BLaER1 treated with 17β-estradiol and CSF1 and Interleukin-3, amounts not matched to agents 10 nM and 100 nM (cell line): ENCODE measurements at regions not wholly inside any gene's neighbourhood (a gene's known extent, or its start where the extent isn't known, plus 50 kb on each side); places are given as distances from the start of the nearest gene placed in this dataset.
"Not testable (repeated sequence)": the region's sequence is repeated elsewhere in the genome, so short reads cannot be mapped to it uniquely, and the experiment has no call there.

ENCODE experiments used
- H3K27ac ChIP-seq, 11 experiments: shearing (Covaris generic); formaldehyde crosslinking; 2 replicates each; pipeline ENCODE4 v1.8.1; 2022
- H3K27me3 ChIP-seq, 11 experiments: shearing (Covaris generic); formaldehyde crosslinking; 2 replicates each; pipeline ENCODE4 v1.8.1; 2022
- H3K36me3 ChIP-seq, 11 experiments: shearing (Covaris generic); formaldehyde crosslinking; 2 replicates each; pipeline ENCODE4 v1.8.1; 2022
- H3K4me1 ChIP-seq, 10 experiments: shearing (Covaris generic); formaldehyde crosslinking; 2 replicates each; pipeline ENCODE4 v1.8.1; 2022
- H3K4me2 ChIP-seq, 11 experiments: shearing (Covaris generic); formaldehyde crosslinking; 2 replicates each; pipeline ENCODE4 v1.8.1; 2022
- H3K4me3 ChIP-seq, 10 experiments: shearing (Covaris generic); formaldehyde crosslinking; 2 replicates each; pipeline ENCODE4 v1.8.1; 2022
- H3K9ac ChIP-seq, 11 experiments: shearing (Covaris generic); formaldehyde crosslinking; 2 replicates each; pipeline ENCODE4 v1.8.1; 2022
- H3K9me3 ChIP-seq, 11 experiments: shearing (Covaris generic); formaldehyde crosslinking; replicated peaks in 1 of 11; 2 replicates each; pipeline ENCODE4 v1.8.1; 2022
- H4K20me1 ChIP-seq, 11 experiments: shearing (Covaris generic); formaldehyde crosslinking; 2 replicates each; pipeline ENCODE4 v1.8.1; 2022
- Cebpa-rat ChIP-seq, 11 experiments: shearing (Covaris generic); IDR thresholded peaks; 2 replicates each; pipeline ENCODE4 v1.8.1; 2022

DNA sequence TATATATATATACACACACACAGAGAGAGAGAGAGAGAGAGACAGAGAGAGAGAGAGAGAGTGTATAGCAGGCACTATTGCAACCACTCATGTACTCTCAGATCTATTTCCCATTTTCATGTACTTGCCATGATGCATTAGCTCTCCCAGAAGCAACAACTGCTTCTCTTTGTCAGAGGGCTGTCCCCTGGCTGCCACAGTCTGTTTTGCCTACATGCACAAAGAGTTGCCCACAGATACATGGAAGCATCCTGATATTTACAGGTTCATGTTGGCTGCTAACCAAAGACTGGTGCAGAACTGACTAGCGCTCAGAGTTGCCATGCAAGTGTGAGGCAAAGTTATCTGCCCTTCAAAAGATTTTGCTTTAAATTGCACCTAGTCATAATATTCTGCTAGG, 469.3 kb upstream of the ZNF804A start:
- Histone ChIP-seq H4K20me1 (no peaks in the 10 kb centered on the region), H3K27ac (no peak overlapping the region), H3K4me2 (no peak overlapping the region), H3K4me3 (no peak overlapping the region), H3K27me3 (no peaks in the 10 kb centered on the region), H3K36me3 (no peaks in the 10 kb centered on the region), H3K9me3 (no peaks in the 10 kb centered on the region), H3K4me1 (no peaks in the 10 kb centered on the region), H3K9ac (no peak overlapping the region)
- TF ChIP-seq Cebpa-rat (IDR thresholded peaks at IDR 0.05): no peak

DNA sequence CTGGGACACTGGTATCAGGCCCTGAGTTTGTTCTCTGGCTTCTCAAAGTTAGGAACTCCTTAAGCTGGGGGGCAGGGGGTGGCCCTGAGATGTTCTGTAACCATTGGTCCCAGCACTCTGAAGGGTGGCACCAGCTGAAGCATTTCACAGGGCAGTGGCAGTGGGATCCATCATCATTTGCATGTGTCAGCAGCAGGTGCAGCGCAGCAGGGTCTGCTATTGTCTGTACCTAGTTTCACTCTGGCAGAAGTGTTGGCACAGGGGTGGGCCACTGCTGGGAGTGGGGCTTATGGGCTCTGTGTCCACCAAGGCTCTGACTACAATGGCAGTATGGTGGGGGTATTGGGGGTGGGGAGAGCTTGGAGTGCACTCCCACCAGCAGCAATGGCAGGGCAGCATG, 460.4 kb upstream of the ZNF804A start:
- Histone ChIP-seq H3K4me3 (no peak overlapping the region), H3K36me3 (no peaks in the 10 kb centered on the region), H3K9ac (no peak overlapping the region), H3K4me2 (no peak overlapping the region), H3K27ac (no peak overlapping the region), H3K4me1 (no peaks in the 10 kb centered on the region), H4K20me1 (no peaks in the 10 kb centered on the region; a peak in 1 of 22 replicates), H3K27me3 (no peaks in the 10 kb centered on the region), H3K9me3 (peaks cover 0 to 22% (median 11%) of the 10 kb centered on the region in 11 experiments; a peak in 13 of 22 replicates)
- no peak for TF ChIP-seq Cebpa-rat (IDR thresholded peaks at IDR 0.05)

DNA sequence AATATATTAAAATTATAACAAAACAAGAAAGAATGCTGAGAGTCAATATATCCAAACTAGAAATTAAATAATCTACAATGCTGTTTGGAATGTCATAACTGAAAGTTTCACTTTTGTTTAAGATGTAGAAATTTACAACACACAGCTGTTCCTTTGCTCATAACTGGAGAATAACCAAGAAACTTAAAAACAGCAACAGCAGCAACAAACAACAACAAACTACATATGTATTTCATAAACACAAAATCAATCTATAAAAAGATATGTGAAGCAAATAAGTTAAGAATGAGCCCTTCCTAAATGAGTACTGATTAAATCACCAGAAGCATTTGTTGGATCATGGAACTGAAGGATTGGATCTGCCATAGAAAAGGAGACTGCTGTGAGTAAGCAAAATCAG, 456.5 kb upstream of the ZNF804A start:
- no peaks in the 10 kb centered on the region for H3K4me1 ChIP-seq
- H4K20me1 ChIP-seq: no peaks in the 10 kb centered on the region; a peak in 1 of 22 replicates
- no peak overlapping the region for H3K27ac ChIP-seq
- H3K4me3 ChIP-seq: no peak overlapping the region
- no peak overlapping the region for H3K9ac ChIP-seq
- H3K27me3 ChIP-seq: no peaks in the 10 kb centered on the region
- no peak overlapping the region for H3K4me2 ChIP-seq
- peaks cover 0 to 8% (median 2%) of the 10 kb centered on the region in 11 experiments; a peak in 10 of 22 replicates for H3K9me3 ChIP-seq
- no peak for TF ChIP-seq Cebpa-rat (IDR thresholded peaks at IDR 0.05)
- no peaks in the 10 kb centered on the region for H3K36me3 ChIP-seq

DNA sequence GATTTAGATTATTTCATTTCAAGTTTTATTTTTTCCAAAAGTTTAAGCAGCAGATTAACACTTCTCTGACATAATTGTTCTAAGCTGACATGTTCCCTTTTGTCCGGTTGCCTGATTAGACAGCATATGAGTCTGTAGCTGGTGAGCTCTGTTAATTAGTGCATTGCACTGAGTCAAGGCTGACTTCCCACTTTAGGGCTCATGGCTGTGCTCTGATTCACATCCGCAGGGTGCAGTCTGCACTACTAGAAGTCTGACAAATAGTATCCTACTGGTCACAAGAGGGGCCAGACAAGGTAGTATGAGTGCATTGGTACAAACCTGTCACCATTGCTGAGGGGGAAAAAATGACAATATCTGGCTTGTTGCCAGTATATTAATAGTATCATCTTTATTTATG, 443.9 kb upstream of the ZNF804A start:
- Histone ChIP-seq H3K36me3 (no peaks in the 10 kb centered on the region), H3K9ac (no peak overlapping the region), H3K27ac (no peak overlapping the region), H3K9me3 (peaks cover 0 to 7% (median 3%) of the 10 kb centered on the region in 11 experiments; a peak in 10 of 22 replicates), H4K20me1 (no peaks in the 10 kb centered on the region), H3K27me3 (no peaks in the 10 kb centered on the region), H3K4me1 (peaks cover 0 to 29% (median 0%) of the 10 kb centered on the region in 10 experiments; a peak in 6 of 20 replicates), H3K4me2 (no peak overlapping the region), H3K4me3 (no peak overlapping the region)
- TF ChIP-seq Cebpa-rat (IDR thresholded peaks at IDR 0.05): no peak

DNA sequence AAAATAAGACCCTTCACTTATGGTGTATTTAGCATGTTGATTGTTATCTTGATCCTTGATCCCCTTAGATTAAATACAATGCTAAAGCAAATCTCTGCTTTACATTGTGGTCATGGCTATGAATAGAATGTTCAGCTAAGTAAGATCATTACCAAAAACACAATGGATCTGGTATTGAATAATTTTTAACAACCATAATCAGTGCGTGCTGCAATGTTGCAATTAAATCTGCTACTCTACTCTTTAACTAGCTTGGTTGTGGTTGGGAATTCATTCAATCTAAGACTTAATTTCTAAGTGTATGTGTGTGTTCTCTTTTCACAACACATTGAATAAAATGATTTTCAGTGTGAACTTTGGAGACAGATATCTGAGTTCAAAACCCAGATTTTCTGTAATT, 442.5 kb upstream of the ZNF804A start:
- Histone ChIP-seq H4K20me1 (no peaks in the 10 kb centered on the region), H3K27me3 (no peaks in the 10 kb centered on the region), H3K4me1 (peaks cover 0 to 29% (median 0%) of the 10 kb centered on the region in 10 experiments; a peak in 6 of 20 replicates), H3K4me3 (no peak overlapping the region), H3K4me2 (no peak overlapping the region), H3K27ac (no peak overlapping the region), H3K9me3 (no peaks in the 10 kb centered on the region), H3K9ac (no peak overlapping the region), H3K36me3 (no peaks in the 10 kb centered on the region)
- no peak for TF ChIP-seq Cebpa-rat (IDR thresholded peaks at IDR 0.05)

DNA sequence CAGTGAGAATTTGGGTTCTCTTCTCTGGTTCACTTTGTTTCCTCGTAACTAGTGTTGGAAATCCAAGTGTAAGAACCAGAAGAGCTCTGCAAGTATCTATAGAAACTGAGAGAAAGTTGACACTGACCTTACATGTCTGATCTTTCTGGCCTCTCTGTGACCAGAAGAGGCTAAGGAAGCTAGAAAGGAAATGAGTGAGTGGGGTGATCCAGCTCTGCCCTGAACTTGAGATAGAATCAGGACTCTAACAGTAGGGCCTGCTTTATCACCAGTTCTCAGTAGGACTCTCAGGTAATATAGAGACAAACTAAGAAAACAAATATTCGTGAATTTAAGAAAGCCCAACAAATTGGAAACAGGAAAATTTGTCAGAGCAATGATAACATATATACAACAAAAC, 441.2 kb upstream of the ZNF804A start:
- Histone ChIP-seq H3K9me3 (no peaks in the 10 kb centered on the region), H3K9ac (no peak overlapping the region), H3K4me3 (no peak overlapping the region), H4K20me1 (no peaks in the 10 kb centered on the region), H3K4me1 (peaks cover 0 to 24% (median 0%) of the 10 kb centered on the region in 10 experiments; a peak in 6 of 20 replicates), H3K36me3 (no peaks in the 10 kb centered on the region), H3K27me3 (no peaks in the 10 kb centered on the region), H3K4me2 (no peak overlapping the region), H3K27ac (no peak overlapping the region)
- no peak for TF ChIP-seq Cebpa-rat (IDR thresholded peaks at IDR 0.05)

DNA sequence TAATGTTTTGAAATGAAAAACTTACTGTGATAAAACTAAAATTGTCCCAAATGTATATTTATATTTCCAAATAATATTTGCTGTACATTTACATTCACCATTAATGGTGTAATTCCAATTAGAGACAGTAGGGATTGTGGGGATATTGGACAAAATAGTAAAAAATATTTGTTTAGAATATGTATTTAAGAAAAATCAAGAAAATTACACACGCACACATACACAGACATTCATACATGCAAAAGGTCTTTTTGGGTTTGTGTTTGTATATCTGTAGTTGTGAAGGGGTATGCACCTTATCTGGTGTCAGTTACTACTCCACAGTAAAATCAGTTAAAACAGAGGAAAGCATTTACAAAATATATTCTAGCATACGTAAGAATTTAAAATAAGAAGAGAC, 435.9 kb upstream of the ZNF804A start:
- H3K9ac ChIP-seq: no peak overlapping the region
- TF ChIP-seq Cebpa-rat (IDR thresholded peaks at IDR 0.05): no peak
- H3K36me3 ChIP-seq: no peaks in the 10 kb centered on the region
- peaks cover 0 to 7% (median 0%) of the 10 kb centered on the region in 10 experiments; a peak in 2 of 20 replicates for H3K4me1 ChIP-seq
- no peaks in the 10 kb centered on the region for H4K20me1 ChIP-seq
- H3K27me3 ChIP-seq: no peaks in the 10 kb centered on the region
- H3K4me2 ChIP-seq: no peak overlapping the region
- H3K4me3 ChIP-seq: no peak overlapping the region
- no peaks in the 10 kb centered on the region for H3K9me3 ChIP-seq
- H3K27ac ChIP-seq: no peak overlapping the region

DNA sequence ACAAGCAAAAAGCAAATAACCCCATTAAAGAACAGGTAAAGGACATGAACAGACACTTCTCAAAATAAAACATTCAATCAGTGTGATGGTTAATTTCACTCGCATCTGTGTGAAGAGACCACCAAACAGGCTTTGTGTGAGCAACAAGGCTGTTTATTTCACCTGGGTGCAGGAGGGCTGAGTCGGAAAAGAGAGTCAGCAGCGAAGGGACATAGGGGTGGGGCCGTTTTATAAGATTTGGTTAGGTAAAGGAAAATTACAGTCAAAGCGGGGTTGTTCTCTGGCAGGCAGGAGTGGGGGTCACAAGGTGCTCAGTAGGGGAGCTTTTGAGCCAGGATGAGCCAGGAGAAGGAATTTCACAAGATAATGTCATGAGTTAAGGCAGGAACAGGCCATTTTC, 429.5 kb upstream of the ZNF804A start:
- H3K27ac ChIP-seq, H3K9ac ChIP-seq, H3K27me3 ChIP-seq, H3K4me3 ChIP-seq, H3K9me3 ChIP-seq, H3K36me3 ChIP-seq, H3K4me2 ChIP-seq, H3K4me1 ChIP-seq, H4K20me1 ChIP-seq: not testable (repeated sequence)

DNA sequence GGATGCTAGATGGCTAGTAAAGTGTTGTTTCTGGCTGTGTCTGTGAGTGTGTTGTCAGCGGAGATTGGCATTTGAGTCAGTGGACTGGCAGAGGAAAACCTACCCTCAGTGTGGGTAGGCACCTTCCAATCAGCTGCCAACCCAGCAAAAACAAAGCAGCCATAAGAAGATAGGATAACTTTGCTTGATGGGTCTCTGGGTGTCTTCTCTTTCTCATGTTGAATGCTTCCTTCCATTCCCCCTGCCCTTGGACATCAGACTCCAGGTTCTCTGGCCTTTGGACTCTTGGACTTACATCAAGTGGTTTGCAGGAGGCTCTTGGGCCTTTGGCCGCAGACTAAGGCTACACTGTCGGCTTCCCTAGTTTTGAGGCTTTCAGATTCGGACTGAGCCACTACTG, 429.0 kb upstream of the ZNF804A start:
- Histone ChIP-seq H3K9me3 (no peaks in the 10 kb centered on the region), H3K4me2 (no peak overlapping the region), H3K27me3 (no peaks in the 10 kb centered on the region), H3K9ac (no peak overlapping the region), H4K20me1 (no peaks in the 10 kb centered on the region), H3K4me1 (no peaks in the 10 kb centered on the region), H3K4me3 (no peak overlapping the region), H3K36me3 (no peaks in the 10 kb centered on the region), H3K27ac (no peak overlapping the region)
- TF ChIP-seq Cebpa-rat (IDR thresholded peaks at IDR 0.05): no peak

DNA sequence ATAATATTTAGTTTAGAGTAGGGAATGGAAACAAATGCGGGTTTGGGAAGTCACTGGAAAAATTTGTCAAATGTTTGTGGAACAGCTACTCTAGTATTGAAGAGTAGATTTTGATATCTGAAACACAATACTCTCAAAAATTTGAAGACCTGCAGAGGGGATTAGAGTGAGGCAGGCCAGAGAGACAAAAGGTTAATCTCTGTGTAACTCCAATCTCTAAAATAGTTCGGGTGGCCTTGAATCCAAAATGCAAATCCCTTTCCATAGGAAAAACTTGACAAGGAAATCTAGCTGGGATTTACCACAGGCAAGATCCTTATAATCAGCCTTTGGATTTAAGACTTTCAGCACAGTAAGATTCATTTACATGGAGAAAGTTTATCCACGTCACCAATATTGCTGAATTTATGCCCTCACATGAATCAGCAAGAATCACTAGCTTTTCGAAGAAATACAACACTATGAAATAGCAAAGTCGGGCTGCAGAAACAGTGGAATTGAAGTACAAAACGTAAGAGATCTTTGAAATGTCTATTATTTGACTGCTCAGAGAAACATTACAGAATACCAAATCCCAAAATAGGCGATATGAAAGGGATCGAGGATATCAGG, 423.7 kb upstream of the ZNF804A start:
- H3K4me3 ChIP-seq: no peak overlapping the region
- no peaks in the 10 kb centered on the region for H3K27me3 ChIP-seq
- H4K20me1 ChIP-seq: no peaks in the 10 kb centered on the region
- TF ChIP-seq Cebpa-rat (IDR thresholded peaks at IDR 0.05): no peak
- H3K27ac ChIP-seq: no peak overlapping the region
- no peak overlapping the region for H3K4me2 ChIP-seq
- H3K4me1 ChIP-seq: no peaks in the 10 kb centered on the region
- H3K36me3 ChIP-seq: no peaks in the 10 kb centered on the region
- no peaks in the 10 kb centered on the region for H3K9me3 ChIP-seq
- H3K9ac ChIP-seq: no peak overlapping the region
